Endothelial cell of umbilical vein (primary cell): ENCODE measurements at regions not wholly inside any gene's neighbourhood (a gene's known extent, or its start where the extent isn't known, plus 50 kb on each side); places are given as distances from the start of the nearest gene placed in this dataset.

Experiments
- CTCF ChIP-seq, 2 donors: IDR thresholded peaks; 1 replicate in 1 of 2; 2 replicates in 1 of 2; pipeline ENCODE4 v1.5.1; 2011; ENCODE audit warnings: low read length in 2 of 2, mild to moderate bottlenecking in 2 of 2, moderate library complexity in 2 of 2, control low read depth in 1 of 2, inconsistent platforms in 1 of 2, low read depth in 1 of 2; ENCODE audit not compliant: insufficient read depth in 1 of 2; ENCODE audit errors: extremely low read depth in 1 of 2
- JUN ChIP-seq: IDR thresholded peaks from 2 replicates; pipeline ENCODE4 v1.6.1; 2011; ENCODE audit warnings: borderline replicate concordance, low read depth; ENCODE audit not compliant: insufficient read length, insufficient read depth
- MYC ChIP-seq: IDR thresholded peaks from one replicate; pipeline ENCODE4 v1.6.1; 2011; ENCODE audit warnings: mild to moderate bottlenecking, low read depth, low read length

DNA sequence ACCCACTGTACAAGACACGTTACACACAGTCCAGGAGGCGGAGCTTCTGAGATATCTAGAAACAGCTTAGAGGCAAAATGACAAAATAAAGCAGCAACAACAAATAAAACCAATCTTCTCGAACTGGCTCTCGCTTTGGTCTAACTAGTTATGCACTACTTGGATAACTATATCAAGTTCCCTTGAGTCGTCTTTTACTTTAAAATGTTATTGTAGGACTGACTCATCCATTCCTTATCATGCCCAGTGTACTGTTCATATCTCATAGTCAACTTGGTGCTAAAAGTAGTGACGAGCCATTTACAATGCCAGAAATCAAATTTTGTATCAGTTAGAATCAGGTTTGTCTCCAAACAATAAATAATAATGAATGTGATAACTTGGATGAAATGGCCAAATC lies 102.5 kb upstream of the SLC35G4 start:
- TF ChIP-seq MYC, result no peak
- TF ChIP-seq JUN, result no peak
- TF ChIP-seq CTCF (IDR thresholded peaks at IDR 0.05; ENCODE audit: extremely low read depth in 1 of 2, insufficient read depth in 1 of 2, low read depth in 1 of 2, low read length in 2 of 2), result no peak
